Stimulated activated CD4-positive, alpha-beta T cell treated with anti-CD3 and anti-CD28 coated beads, TNF-alpha, amount 100 ng/mL, for 24 hours (primary cell): ENCODE measurements at regions not wholly inside any gene's neighbourhood (a gene's known extent, or its start where the extent isn't known, plus 50 kb on each side); places are given as distances from the start of the nearest gene placed in this dataset.

Source experiments
- DNase-seq, 3 experiments: peaks; one replicate each; pipeline ENCODE4 v3.0.0-alpha.2; 2020; ENCODE audit warnings: low read depth in 3 of 3

DNA sequence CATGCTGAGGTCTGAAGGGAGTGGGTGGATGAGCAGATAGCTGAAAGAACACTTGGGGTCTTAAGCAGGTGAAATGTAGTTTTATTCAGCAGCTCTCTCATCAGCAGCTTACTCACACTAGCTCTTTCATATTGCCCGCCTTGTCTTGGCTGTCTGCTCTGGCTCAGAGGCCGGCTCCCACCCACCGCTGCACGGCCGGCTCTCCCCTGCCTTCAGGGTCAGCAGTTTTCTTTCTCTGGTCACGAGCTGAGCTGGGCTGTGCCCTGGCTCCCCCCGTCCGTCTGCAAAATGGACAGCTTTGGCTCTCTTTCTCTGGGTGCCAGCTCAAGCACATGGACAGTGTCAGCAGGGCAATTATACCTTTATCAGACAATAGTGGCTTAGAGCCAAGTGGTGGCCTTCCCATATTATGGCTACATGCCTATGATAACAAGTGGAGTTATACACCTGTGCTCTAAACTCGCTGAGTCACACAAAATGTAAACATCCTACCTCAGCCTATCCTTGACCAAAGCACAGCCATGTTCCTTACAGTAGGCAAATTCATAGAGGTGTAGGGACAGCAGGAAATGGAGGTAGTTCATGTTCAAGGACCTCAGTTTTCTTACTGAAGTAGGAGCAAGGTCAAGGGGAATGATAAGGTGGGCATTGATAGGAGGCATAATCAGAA is 224.8 kb downstream of the SOCS6 start:
- DNase-seq, result no peak

DNA sequence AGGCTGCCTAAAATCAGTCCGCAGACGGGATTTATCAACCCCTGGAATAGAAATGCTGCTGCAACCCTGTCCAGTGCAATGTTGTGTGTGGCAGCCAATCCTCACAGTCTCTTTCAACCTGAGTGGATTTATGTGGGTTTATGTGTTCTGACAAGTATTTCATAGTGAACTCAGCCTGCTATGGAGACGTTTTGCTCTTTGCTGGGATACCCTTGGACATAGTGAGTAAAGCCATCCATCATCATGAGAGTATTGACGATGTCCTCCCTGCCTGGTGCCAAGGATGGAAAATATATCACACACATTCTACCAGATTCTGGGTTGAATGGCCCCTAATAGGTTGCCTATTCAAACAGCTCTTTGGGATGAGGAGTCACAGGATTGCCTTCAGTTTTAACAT is 219.1 kb downstream of the SOCS6 start:
- no peak for DNase-seq

GRCh38 chr18:70506511-70506910 is 217.7 kb downstream of the SOCS6 start:
- DNase-seq, result no peak

- no peak for DNase-seq
Observed at GRCh38 chr18:70503060-70503459, 214.2 kb downstream of the SOCS6 start.

DNA sequence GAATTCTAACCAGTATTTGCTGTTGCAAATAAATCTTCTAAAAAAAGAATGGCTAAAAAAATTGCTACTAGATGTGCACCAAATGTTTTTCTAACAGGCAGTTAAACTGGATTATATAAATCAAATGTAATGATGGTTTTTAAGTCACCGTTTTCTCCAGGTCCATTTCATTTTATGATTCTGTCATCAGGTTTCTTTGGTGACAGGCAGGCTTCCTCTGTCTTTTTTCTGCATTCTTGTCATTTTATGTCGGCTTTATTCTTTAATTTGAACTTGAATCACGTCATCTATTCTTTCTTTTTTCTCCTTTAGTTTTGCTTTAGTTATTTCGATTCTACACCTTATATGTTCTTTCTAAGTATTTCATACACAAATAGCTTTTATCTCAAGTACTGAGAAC is 212.5 kb downstream of the SOCS6 start:
- DNase-seq, result no peak

DNA sequence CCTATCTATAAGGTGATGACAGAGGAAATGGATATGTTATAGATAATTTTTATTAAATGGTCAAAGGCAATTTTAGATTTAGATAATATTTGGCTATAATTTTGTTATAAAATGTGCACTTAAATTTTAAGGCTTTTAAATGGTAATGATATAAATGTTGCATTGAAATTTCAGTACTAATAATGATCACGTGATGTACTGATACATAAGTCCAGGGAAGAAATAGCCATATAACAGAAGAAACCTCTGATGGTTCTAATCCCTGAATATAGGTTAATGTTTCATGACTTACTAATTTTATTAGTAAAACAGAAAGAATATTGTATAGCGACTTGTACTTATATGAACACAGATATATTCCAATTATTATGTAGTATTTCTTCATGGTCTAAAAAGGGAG is 211.9 kb downstream of the SOCS6 start:
- no peak for DNase-seq

DNA sequence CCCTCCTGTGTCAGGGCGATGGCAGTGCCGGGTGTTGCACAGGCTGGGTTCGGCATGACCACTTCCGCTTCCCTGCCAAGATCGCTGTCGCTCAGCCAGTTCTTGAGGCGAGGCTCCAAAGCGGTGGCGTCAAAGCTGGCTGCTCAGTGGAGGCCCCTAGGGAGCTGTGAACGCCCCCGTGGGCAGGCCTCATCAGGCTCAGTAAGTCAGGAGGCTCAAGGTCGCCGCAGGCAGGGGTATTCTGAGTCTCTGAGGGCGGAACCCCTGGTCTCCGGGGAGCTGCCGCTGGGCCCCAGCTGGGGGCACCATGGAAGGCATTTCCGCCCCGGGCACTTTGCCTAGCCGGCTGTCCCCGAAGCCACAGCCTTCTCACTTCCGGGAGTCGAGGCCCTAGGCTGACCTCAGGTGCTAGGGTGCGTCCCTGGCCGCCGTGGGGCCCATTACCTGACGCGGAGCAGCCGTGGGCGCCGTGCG is 210.4 kb downstream of the SOCS6 start:
- no peak for DNase-seq

DNA sequence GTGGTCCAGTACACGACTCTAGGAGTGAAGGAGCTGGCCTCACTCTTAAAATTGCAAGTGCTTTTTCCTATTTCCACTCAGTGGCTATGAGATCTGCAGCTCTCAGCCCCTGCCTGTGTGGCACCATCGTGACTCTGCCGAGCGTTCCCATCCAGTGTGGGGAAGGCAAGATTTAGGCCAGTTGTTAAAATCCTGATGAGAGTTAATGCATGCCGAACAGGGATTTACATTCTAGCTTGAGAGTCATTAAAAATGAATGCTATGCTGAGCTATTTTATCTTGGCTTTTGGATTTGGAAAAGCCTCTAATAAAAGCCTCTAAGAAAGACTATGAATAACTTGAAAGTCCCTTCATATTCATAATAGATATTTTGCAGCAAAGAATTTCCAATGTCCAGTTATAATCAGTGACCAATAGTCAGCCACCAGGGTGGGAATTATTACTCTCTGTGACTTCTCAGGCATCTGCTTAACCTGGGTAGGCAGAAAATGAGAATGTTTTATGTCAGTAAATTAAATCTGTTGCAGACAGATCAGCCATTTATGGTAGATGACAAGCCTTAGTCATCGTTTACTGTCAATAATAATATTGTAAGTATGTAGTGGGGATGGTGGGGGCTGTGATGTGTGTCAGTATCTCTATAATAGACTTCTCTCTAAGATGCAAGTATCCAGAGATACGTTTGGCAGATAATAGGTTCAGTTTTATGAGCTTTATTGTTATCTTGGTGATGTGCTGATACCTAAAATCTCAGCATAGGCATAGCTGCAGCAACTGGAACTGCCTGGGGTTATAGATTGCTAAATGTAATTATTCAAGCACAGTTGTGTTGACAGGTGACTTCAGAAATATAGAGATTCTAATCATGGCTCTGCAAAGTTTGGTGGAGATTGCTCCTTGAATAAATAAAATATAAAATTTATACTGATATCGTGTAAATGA is 207.8 kb downstream of the SOCS6 start:
- no peak for DNase-seq

- no peak for DNase-seq
Observed at GRCh38 chr18:70494524-70494923, 205.7 kb downstream of the SOCS6 start.

GRCh38 chr18:70493461-70493860 is 204.6 kb downstream of the SOCS6 start:
- DNase-seq, result no peak

DNA sequence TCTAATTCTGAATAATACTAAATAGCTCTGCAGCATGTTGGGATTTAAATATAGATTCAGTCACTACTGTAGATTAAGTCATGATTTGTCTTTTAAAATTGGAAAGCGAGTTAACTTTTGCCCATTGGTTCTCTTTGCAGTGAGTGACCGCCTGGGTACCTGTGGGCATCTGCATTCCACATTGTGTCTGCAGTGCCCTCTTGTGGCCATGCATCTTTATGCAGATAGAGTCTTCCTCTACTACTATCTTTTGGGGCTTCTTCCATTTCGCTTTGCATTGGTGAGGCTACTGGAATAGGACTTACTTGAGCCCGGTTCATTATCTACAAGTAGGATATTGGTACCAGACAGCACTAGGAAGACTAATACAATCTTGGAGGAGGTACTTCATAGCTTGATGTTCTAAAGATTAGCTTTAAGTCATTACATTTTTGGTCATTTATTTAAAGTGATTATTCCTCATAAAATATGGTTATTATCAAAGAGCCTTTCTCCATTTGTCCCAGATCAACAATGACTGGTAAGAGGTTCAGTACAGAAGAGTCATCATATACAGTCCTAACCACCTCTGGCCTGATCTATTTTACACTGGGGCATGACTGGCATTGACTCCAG is 203.0 kb downstream of the SOCS6 start:
- peak; percentile 14 to 24 (median 22) for DNase-seq

DNA sequence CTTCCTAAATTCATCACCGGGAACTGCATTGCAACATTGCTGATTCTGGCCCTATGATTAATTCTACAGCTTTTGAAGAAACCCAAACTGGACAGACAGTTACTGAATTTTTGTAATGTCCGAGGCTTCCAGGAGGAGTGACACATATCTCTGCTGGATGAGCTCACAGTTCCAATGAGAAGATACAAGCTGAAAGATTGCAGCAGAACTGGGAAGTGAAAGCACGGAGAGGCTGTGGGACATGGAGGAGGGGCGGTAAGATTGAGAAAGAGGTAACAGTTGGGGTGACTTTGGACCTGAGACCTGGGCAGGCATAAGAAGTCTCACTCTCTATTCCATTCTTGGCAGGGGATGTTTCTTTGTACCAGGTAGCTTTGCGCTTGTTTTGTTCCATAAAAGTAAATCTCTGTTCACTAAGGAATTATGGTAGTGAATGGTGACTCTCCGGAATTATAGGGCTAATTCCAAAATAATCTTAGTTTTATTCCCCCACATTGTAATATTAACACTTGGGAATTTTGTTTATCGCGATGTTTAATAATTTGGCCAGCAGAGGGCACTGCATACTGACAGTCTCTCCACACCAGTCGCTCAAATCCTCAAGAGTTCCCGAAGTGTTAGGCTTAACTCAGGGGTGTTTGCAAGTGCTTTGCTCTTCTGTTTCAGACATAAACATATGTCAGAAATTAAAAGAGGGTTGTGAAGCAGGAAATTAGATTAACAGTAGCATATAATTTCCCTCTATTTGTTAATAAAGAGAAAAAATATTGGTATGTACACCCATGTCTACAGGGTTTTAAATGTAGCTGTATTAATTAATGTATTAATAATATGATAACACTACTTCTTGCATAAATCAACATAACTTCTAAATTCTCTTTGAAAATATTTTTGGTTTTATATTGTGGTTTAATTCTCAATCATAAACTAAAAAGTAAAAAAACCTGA is 201.4 kb downstream of the SOCS6 start:
- peak in 2 of 3 experiments; percentile 5 to 12 for DNase-seq

DNA sequence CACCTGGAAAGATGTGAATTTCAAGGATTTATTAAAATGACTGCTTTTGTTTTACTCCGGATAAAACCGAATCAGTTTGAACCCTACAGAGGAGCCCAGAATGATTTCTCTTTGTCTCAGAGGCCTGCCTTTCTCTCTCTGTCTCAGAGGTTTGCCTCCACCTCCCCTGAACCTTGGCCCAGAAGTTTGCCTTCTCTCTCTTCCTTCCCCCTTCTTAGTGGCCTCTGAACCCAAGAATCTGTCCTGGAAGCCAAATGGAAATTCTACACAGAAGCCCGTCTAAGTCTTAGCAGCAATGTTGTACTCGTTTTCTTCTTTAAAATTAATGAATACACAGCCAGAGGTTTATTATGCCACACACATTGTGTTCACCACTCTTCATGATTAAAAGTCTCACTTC is 200.7 kb downstream of the SOCS6 start:
- DNase-seq, result no peak

- DNase-seq, result no peak
Observed at GRCh38 chr18:70469916-70470315, 181.1 kb downstream of the SOCS6 start.

GRCh38 chr18:70468861-70469547 is 180.2 kb downstream of the SOCS6 start:
- DNase-seq, result no peak

GRCh38 chr18:70464343-70465114 is 175.7 kb downstream of the SOCS6 start:
- peak in 1 of 3 experiments; percentile 26 for DNase-seq

- DNase-seq, result no peak
Observed at GRCh38 chr18:70463085-70463484, 174.2 kb downstream of the SOCS6 start.

- DNase-seq, result no peak
Observed at GRCh38 chr18:70462078-70462439, 173.2 kb downstream of the SOCS6 start.

- DNase-seq, result no peak
Observed at GRCh38 chr18:70461323-70462077, 172.7 kb downstream of the SOCS6 start.
